ENCODE measurements at regions not wholly inside any gene's neighbourhood (a gene's known extent, or its start where the extent isn't known, plus 50 kb on each side); places are given as distances from the start of the nearest gene placed in this dataset.

DNA sequence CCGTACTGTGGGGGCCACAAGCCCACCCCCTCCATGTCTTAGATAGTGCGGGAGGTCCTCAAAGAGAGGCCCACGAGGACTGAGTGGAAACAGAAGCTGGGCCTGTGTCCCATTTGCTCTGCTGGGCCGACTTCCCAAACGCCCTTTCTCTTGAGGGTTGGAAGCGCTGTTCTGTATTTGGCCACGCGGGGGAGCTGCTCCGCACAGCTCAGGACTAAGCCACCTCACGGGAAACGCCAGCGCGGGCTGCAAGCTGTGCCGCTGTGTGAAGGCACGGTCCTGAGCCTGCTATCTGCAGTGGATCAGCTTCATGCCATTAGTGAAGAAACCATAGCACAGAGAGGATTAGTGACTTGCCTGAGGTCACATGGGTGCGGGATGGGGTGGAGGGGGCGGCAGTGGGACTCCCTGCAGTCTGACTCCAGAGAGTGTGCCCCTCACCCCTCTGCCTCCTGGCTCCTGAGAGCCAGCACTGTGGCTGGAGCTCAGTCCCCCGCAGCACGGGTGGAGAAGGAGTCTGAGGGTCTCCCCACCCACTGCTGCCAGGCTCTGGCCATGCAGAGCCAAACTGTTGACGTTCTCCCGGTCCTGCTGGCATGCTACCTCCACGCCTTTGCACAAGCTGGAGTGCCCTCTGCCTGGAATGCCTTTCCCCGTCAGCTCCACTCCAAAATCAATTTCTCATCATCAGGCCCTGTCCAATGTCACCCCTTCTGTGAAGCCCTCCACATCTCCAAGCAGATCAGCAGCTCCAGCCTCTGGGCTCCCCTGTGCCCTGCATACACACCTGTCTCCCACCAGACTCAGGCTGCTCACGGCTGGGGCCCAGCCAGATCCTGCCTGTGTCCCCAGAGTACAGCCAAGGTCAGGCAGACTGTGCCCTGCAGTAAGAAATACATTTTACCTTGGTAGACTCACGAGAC is 51.5 kb upstream of the LRRC32 start:
- DNase-seq = peak; percentile 85

DNA sequence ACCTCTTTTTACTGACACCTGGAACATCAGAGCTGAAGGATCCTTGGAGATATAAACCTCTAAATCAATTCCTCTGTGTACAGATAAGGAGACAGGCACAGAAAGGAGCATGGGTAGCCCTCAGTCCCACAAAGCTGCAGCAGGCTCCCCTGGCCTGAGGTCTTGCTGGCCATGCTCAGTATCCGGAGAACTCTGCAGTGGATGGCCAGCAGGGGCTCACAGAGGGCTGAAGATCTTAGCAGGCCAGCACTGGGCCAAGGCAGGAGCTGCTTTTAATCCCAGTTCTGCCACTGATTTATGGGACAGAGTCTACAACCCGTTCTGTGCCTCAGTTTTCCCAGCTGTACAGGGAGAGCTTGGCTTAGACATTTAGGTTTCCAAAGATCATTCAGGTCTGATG is 52.6 kb upstream of the LRRC32 start:
- DNase-seq = no peak

DNA sequence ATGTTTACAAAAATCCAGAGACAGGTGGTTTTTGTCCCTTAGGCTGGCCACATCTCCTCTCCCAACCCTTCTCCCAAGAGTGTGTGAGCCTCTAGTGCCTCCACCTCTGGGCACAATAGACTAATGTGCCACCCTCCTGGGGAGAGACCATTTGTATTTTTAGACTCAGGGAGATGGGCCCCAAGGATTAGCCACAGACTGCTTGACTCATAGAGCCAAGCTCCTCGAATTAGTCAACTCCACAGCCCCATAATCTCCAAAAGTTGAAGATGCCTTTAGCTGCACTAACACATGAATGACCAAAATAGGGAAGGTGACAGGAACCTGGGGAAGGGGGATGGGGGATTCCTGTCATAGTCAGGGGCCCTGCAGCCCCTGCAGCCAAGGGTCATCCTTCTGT is 53.0 kb upstream of the LRRC32 start:
- DNase-seq = no peak

DNA sequence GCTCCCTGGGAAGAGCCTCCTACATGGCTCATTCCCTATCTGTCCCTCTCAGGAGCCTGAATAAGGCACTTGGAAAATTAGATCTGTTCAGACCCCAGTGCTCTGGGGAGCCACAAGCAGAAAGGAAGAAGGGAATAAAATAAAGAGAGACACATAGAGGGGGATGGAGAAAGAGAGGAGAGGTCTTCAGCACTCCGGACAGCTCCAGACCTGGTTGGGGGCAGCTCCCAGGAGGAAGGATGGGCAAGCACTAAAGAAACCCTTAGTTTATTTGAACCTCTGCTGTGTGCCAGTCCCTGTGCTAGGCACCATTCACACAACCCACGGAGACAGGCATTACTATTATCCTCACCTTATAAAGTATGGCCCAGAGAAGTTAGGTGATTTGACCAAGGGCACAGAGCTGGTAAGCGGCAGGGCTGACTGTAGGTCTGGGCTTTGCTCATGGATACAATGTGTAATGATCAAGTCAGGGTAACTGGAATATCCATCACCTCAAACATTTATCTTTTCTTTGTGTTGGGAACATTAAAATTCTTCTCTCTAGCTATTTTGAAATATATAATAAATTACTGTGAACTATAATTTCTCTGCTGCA is 53.7 kb upstream of the LRRC32 start:
- DNase-seq = no peak

DNA sequence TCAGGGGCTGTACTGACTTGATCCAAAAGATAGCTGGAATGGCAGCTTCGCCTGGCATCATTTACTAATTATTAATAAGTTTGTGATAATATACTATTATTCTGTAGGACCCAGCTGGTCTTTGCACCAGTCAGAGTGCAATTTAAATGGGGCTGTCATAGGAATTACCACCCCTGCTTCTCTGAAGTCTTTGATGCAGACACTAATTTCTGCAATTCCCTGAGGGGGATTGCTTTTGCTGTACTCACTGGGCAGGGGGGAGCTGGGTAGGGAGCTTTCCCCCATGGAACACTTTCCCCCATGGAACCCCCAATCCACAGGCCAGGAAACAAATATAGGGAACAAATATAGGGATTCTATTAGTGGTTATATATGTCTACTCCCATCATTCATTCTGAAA is 54.9 kb upstream of the TSKU start:
- no peak for DNase-seq

DNA sequence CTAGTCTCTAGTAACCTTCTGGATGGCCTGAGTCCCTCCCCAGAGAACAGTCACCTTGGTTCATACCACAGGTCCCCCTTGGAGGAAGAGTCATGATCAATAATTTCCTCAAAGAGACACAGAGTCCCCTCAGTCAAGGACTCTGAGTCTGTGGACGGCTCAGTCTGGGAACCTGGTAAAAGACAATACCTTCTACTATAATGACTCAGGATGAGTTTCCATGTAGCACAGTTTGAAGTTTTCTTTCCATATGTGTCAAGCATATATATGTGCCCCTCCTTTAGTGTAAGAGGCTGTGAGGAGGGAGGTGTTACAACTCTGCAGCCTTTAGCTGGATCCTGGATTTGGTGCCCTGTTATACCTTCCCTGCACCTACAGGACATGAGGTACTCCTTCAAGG is 54.4 kb upstream of the TSKU start:
- no peak for DNase-seq

DNA sequence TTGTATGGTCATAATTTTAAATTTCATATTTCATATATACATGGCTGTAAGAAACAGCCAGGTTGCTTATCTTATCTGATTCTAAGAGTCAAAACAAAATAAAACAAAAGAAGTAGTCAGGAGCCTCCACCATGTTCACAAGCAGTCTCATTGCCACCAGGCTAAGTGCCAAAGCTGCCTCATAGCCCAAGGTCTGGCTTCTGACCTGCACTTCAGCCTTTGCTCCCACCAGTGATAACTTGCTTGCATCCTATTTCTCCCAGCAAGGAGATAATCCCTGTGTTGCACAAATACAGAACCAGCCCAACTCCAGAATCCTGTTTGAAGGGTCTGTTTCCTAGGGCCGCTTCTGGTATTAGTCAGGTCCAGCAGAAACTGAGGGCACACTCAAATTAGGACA is 53.9 kb upstream of the TSKU start:
- DNase-seq = no peak

DNA sequence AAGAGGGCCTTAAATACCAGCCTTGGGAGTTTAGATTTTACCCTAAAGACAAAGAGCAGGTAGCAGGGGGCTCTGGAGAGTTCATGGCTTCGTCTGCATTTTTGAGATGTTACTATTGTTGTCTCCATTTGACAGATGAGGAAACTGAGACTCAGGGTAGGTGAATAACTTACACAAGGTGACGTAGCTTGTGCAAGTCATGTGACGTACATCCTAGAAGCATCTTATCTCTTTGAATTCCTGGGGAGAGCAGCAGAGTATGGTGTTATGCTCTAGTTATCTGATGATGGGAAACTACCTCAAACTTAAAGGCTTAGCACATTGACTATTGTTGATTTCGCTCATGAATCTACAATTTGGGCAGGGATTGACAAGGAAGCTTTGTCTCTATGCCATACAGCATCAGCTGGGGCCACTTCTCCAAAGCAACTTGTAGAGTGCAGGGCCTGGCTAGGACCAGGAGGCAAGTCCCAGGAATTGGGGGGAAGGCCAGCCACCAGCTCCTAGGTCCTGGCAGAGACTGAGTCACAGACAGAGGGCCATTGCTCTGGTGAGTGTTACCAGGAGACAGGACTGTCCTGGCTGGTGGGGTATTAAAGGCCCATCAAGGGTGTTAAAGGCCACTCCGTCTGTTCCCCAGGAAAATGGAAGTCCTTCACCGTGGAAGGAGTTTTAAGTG is 52.1 kb upstream of the TSKU start:
- DNase-seq = no peak

DNA sequence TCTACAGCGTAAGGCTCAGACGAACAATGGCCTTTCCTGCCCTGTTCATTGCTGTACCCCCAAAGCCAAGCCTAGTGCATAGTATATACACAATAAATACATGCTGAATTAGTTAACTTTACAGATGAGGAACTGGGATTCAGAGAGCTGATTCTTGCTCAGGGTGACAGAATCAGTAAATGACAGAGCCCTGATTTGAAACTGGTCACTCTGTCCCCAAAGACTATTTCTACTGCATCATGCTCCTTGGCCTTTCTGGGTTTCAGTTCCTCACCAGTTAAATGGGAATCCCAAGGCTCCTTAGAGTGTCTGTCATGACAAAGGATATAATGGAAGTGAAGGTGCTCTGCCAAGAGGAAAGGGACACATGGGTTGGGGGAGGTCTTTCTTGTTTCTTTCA is 50.5 kb upstream of the TSKU start:
- no peak for DNase-seq
